GM18526 (cell line): ENCODE measurements at regions not wholly inside any gene's neighbourhood (a gene's known extent, or its start where the extent isn't known, plus 50 kb on each side); places are given as distances from the start of the nearest gene placed in this dataset.

ENCODE experiments used
- POLR2A ChIP-seq: IDR thresholded peaks from 3 replicates; pipeline ENCODE4 v1.6.1; 2011; ENCODE audit not compliant: insufficient read length; ENCODE audit errors: extremely low read depth

GRCh38 chr15:62887113-62887570, 155.4 kb upstream of the TPM1 start:
- no peak for TF ChIP-seq POLR2A

DNA sequence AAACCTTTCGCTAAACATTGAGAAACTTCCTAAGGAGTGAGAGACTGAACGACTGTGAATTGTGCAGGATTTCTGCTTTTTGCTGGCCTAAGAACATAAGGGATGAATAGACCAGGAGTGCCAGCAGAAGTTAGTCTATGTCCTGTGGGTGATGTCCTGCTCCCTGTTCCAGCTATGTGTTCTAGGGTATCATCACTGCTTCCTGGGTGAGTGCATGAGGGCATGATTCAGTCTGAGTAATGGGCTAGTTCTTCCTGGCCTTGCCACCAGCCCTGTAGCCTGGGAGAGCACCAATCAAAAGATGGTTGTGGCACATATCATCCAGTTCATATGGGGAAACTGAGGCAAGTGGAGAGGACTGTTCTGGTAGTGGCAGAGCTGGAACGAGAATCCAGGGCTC, 153.9 kb upstream of the TPM1 start:
- no peak for TF ChIP-seq POLR2A

GRCh38 chr15:62889141-62889661, 153.3 kb upstream of the TPM1 start:
- TF ChIP-seq POLR2A: no peak

DNA sequence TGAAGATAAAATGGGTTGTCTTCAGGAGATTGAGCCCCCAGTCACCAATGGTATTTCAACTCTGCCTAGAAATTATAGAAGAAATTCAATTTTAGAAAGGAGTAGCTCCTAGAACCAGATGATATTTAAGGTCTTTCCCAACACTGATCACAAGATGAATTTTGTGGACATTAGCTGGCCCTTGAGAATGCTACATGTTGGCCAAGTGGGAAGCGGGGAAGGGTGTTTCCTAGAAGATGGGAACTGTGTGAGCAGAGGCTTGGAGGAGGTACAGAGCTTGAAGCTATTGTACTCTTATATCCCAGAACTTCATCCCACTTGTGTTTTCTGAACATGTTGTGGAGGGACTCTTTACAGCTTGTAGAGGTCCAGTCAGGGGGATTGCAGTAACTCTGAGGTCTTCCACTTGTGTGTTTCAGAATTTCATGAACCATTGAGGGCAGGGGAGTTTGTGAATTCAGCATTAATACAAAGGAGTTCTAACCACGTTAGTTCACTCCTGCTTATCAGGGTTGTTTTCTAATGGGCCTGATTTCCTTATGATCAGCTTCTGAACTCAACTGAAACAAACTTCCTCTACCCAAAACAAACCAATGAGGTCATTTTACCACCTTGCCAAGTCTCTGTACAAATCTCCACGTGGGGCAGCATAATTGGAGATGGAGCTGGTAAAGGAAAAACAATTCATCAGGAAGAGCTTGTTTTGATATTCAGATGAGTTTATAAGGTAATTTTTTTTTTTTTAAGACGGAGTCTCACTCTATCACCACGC, 152.6 kb upstream of the TPM1 start:
- TF ChIP-seq POLR2A: no peak

- no peak for TF ChIP-seq POLR2A
Measured at GRCh38 chr15:62894322-62895085, 148.0 kb upstream of the TPM1 start.

DNA sequence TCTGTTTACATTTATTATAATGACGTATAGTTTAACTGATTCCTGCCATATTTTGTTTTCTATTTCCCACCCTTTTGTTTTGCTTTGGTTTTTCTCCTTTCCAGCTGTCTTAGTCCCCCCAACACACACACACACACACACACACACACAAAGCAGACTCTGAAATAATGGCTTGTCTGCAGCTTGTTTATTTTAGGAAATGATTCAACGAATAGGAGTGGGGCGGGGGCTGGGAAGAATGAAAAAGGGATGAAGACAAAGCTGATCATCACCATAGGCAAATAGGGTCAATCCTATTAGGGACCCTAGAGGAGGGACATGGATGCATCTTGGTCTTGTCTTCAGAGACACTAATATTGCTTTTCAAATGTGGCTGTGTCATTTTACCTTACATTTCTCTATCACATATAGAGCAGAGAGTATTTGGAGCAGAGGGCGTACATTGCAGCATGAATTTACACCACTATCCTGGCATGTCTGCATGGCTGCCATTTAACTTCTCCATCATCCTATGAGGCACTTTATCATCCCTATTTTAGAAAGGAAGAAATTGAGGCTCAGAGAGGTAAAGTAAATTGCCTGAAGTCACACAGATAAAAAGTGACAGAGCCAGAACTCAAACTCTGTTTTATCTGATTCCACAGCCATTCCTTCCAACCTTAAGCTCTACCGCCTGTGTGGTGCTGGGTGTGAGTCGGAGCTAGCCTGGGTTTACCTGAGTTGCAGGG, 147.2 kb upstream of the TPM1 start:
- TF ChIP-seq POLR2A: no peak

GRCh38 chr15:62895905-62896316, 146.6 kb upstream of the TPM1 start:
- no peak for TF ChIP-seq POLR2A

- TF ChIP-seq POLR2A: no peak
Measured at GRCh38 chr15:62896380-62896866, 146.1 kb upstream of the TPM1 start.

DNA sequence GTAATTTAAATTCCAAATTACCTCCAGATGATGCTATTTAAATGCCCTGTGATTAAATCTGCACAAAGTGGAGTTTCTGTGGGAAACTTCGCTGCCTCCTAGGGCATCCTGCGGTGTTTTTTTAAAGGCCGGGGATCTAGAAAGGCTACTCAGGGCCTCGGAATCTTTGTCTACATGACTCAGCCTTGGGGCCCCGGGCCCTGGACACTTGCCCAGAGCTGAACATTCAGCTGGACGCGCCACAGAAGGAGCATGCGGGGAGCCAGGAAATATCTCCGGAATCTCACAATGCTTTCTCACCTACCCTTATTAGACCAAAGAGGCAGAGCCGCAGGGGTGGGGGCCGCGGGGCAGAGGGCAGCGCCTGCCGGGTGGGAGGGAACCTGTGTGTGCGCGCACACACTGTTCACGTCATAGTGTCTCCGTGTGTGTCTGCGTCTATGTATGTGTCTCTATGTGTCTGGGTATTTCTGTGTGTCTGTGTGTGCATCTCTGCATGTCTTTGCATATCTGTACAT, 145.5 kb upstream of the TPM1 start:
- no peak for TF ChIP-seq POLR2A

GRCh38 chr15:62897634-62898033, 144.9 kb upstream of the TPM1 start:
- TF ChIP-seq POLR2A: no peak

- no peak for TF ChIP-seq POLR2A
Measured at GRCh38 chr15:62899090-62899493, 143.5 kb upstream of the TPM1 start.

- TF ChIP-seq POLR2A: no peak
Measured at GRCh38 chr15:62900071-62900802, 142.3 kb upstream of the TPM1 start.

GRCh38 chr15:62901087-62901486, 141.5 kb upstream of the TPM1 start:
- TF ChIP-seq POLR2A: no peak

DNA sequence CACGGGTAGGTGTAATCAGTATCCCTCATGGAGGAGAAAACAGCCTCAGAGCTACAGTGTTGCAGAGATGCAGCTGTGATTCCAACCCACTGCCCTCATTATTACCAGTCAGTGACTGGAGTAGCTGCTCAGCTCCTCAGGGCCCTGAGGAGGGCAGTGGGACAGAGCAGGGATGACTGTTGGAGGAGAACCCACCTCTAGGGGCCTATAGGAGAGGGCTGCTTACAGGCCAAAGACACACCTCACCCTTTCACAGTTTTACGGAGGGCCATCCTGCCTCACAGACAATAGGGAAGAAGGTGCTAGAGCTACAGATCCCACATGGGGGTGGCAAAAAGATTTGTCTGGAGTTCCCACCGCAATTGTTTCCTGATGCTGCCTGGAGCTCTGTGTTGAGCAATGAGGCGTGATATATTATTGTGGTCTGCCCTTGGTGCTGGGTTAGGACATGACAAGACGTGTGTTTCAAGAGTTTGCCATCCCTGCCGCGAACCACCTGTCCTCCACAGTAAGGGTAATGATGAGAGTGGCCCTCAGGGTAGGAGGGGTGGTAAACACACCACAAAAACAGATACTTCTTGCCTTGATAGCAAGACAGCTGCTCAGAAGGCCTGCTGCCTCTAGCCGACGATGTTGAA, 140.5 kb upstream of the TPM1 start:
- TF ChIP-seq POLR2A: no peak
